Rectal smooth muscle tissue (tissue), 1 donor: ENCODE measurements at regions not wholly inside any gene's neighbourhood (a gene's known extent, or its start where the extent isn't known, plus 50 kb on each side); places are given as distances from the start of the nearest gene placed in this dataset.

ENCODE experiments used
- H3K27ac ChIP-seq: one replicate; pipeline ENCODE4 v1.7.0; 2013; ENCODE audit warnings: low read depth, low read length, inconsistent platforms
- H3K27me3 ChIP-seq: one replicate; pipeline ENCODE4 v1.7.0; 2013; ENCODE audit warnings: low read length; ENCODE audit not compliant: control insufficient read depth, insufficient read depth
- H3K36me3 ChIP-seq: one replicate; pipeline ENCODE4 v1.7.0; 2013; ENCODE audit warnings: low read length; ENCODE audit not compliant: control insufficient read depth, insufficient read depth
- H3K4me1 ChIP-seq: one replicate; pipeline ENCODE4 v1.7.0; 2013; ENCODE audit warnings: low read length; ENCODE audit not compliant: control insufficient read depth, insufficient read depth
- H3K4me3 ChIP-seq: one replicate; pipeline ENCODE4 v1.7.0; 2013; ENCODE audit warnings: low read length
- H3K9ac ChIP-seq: one replicate; pipeline ENCODE4 v1.7.0; 2013; ENCODE audit warnings: low read length

- no peaks in the 10 kb centered on the region for H3K4me1 ChIP-seq
- H3K27ac ChIP-seq = no peak overlapping the region
- H3K9ac ChIP-seq = no peak overlapping the region
- H3K4me3 ChIP-seq = no peak overlapping the region
- no peaks in the 10 kb centered on the region for H3K27me3 ChIP-seq
- H3K36me3 ChIP-seq = no peaks in the 10 kb centered on the region
These were observed 227.9 kb downstream of the TEX29 start for GRCh38 chr13:111548301-111548700.

- Histone ChIP-seq H3K27ac (no peak overlapping the region), H3K4me3 (no peak overlapping the region), H3K4me1 (no peaks in the 10 kb centered on the region), H3K9ac (no peak overlapping the region), H3K27me3 (no peaks in the 10 kb centered on the region), H3K36me3 (no peaks in the 10 kb centered on the region)
These were observed 228.4 kb downstream of the TEX29 start for GRCh38 chr13:111548805-111549204.

- Histone ChIP-seq H3K27me3 (no peaks in the 10 kb centered on the region), H3K27ac (no peak overlapping the region), H3K4me1 (no peaks in the 10 kb centered on the region)
These were observed 229.0 kb downstream of the TEX29 start for GRCh38 chr13:111549464-111549863.

GRCh38 chr13:111550062-111550461 is 229.6 kb downstream of the TEX29 start:
- H3K27me3 ChIP-seq = no peaks in the 10 kb centered on the region
- H3K27ac ChIP-seq = no peak overlapping the region
- H3K9ac ChIP-seq = no peak overlapping the region
- no peak overlapping the region for H3K4me3 ChIP-seq
- no peaks in the 10 kb centered on the region for H3K4me1 ChIP-seq
- no peaks in the 10 kb centered on the region for H3K36me3 ChIP-seq

More at GRCh38 chr13:111549464-111549863, 229.0 kb downstream of the TEX29 start:
- Histone ChIP-seq H3K9ac (no peak overlapping the region), H3K4me3 (no peak overlapping the region), H3K36me3 (no peaks in the 10 kb centered on the region)

GRCh38 chr13:111551204-111551820 is 230.9 kb downstream of the TEX29 start:
- no peaks in the 10 kb centered on the region for H3K36me3 ChIP-seq
- no peak overlapping the region for H3K9ac ChIP-seq
- H3K4me1 ChIP-seq = no peaks in the 10 kb centered on the region
- no peak overlapping the region for H3K4me3 ChIP-seq
- H3K27ac ChIP-seq = no peak overlapping the region
- H3K27me3 ChIP-seq = no peaks in the 10 kb centered on the region

GRCh38 chr13:111552891-111553655 is 232.6 kb downstream of the TEX29 start:
- no peaks in the 10 kb centered on the region for H3K4me1 ChIP-seq

GRCh38 chr13:111554539-111555267 is 234.3 kb downstream of the TEX29 start:
- Histone ChIP-seq H3K4me1 (no peaks in the 10 kb centered on the region), H3K9ac (no peak overlapping the region), H3K27me3 (no peaks in the 10 kb centered on the region), H3K27ac (no peak overlapping the region), H3K36me3 (no peaks in the 10 kb centered on the region), H3K4me3 (no peak overlapping the region)

More at GRCh38 chr13:111552891-111553655, 232.6 kb downstream of the TEX29 start:
- Histone ChIP-seq H3K9ac (no peak overlapping the region), H3K27ac (no peak overlapping the region), H3K36me3 (no peaks in the 10 kb centered on the region), H3K27me3 (no peaks in the 10 kb centered on the region), H3K4me3 (no peak overlapping the region)

- no peaks in the 10 kb centered on the region for H3K4me1 ChIP-seq
- H3K27me3 ChIP-seq = no peaks in the 10 kb centered on the region
- H3K36me3 ChIP-seq = no peaks in the 10 kb centered on the region
- no peak overlapping the region for H3K27ac ChIP-seq
- no peak overlapping the region for H3K4me3 ChIP-seq
- H3K9ac ChIP-seq = no peak overlapping the region
These were observed 234.9 kb downstream of the TEX29 start for GRCh38 chr13:111555268-111555808.

GRCh38 chr13:111555903-111556302 is 235.5 kb downstream of the TEX29 start:
- Histone ChIP-seq H3K4me1 (no peaks in the 10 kb centered on the region), H3K9ac (no peak overlapping the region), H3K27ac (no peak overlapping the region), H3K36me3 (no peaks in the 10 kb centered on the region), H3K4me3 (no peak overlapping the region), H3K27me3 (no peaks in the 10 kb centered on the region)

GRCh38 chr13:111556496-111556895 is 236.1 kb downstream of the TEX29 start:
- no peak overlapping the region for H3K27ac ChIP-seq
- no peaks in the 10 kb centered on the region for H3K27me3 ChIP-seq
- H3K4me1 ChIP-seq = no peaks in the 10 kb centered on the region
- no peak overlapping the region for H3K4me3 ChIP-seq
- no peak overlapping the region for H3K9ac ChIP-seq
- H3K36me3 ChIP-seq = no peaks in the 10 kb centered on the region

- Histone ChIP-seq H3K27me3 (no peaks in the 10 kb centered on the region), H3K4me1 (no peaks in the 10 kb centered on the region), H3K4me3 (no peak overlapping the region), H3K9ac (no peak overlapping the region), H3K27ac (no peak overlapping the region), H3K36me3 (no peaks in the 10 kb centered on the region)
These were observed 237.7 kb downstream of the TEX29 start for GRCh38 chr13:111557921-111558699.

- no peaks in the 10 kb centered on the region for H3K27me3 ChIP-seq
- H3K9ac ChIP-seq = no peak overlapping the region
- H3K36me3 ChIP-seq = no peaks in the 10 kb centered on the region
- no peak overlapping the region for H3K27ac ChIP-seq
- H3K4me1 ChIP-seq = no peaks in the 10 kb centered on the region
- H3K4me3 ChIP-seq = no peak overlapping the region
These were observed 238.3 kb downstream of the TEX29 start for GRCh38 chr13:111558700-111559088.
